MM.1S (cell line): ENCODE measurements at regions not wholly inside any gene's neighbourhood (a gene's known extent, or its start where the extent isn't known, plus 50 kb on each side); places are given as distances from the start of the nearest gene placed in this dataset.

Source experiments
- CTCF ChIP-seq: fragments of 300-600 bp; sonication (generic); IDR thresholded peaks from 2 replicates; pipeline ENCODE4 v1.5.1; 2016; ENCODE audit warnings: antibody characterized with exemption, low read length, mixed read lengths
- EZH2 ChIP-seq: fragments of 300-600 bp; sonication (generic); optimal IDR thresholded peaks from 2 replicates; pipeline ENCODE3; 2017; ENCODE audit warnings: low read depth, mild to moderate bottlenecking, antibody characterized with exemption, low read length, mixed read lengths
- EZH2phosphoT487 ChIP-seq: fragments of 300-600 bp; sonication (generic); IDR thresholded peaks from 2 replicates; pipeline ENCODE4 v1.6.1; 2018; ENCODE audit warnings: antibody characterized with exemption, low read length

GRCh38 chr18:67913040-67913439, 396.5 kb upstream of the DSEL start:
- TF ChIP-seq CTCF = no peak
- no peak for TF ChIP-seq EZH2
- no peak for TF ChIP-seq EZH2phosphoT487
